Right lobe of liver (tissue), 4 donors: ENCODE measurements at regions not wholly inside any gene's neighbourhood (a gene's known extent, or its start where the extent isn't known, plus 50 kb on each side); places are given as distances from the start of the nearest gene placed in this dataset.

Experiments used
- CTCF ChIP-seq, 4 donors: fragments of 200-600 bp in 3 of 4; fragments of 450-650 bp in 1 of 4; IDR thresholded peaks; one replicate each; pipeline versions ENCODE4 v1.5.1 to v1.8.0; 2016 to 2022; ENCODE audit warnings: antibody characterized with exemption in 4 of 4, mild to moderate bottlenecking in 2 of 4
- POLR2A ChIP-seq: fragments of 450-650 bp; IDR thresholded peaks from one replicate; pipeline ENCODE4 v1.6.1; 2017; ENCODE audit warnings: antibody characterized with exemption, mild to moderate bottlenecking
- donor health status: DM: no; HTN: no; CAD: no.
- donor health status: DM: no; HTN: no; CAD: no.
- donor health status: DM: no; HTN: yes; CAD: no.

- no peak for TF ChIP-seq CTCF (IDR thresholded peaks at IDR 0.05)
- no peak for TF ChIP-seq POLR2A
These were observed 59.6 kb upstream of the DLX2 start for GRCh38 chr2:172162225-172162733.
